ENCODE measurements at regions not wholly inside any gene's neighbourhood (a gene's known extent, or its start where the extent isn't known, plus 50 kb on each side); places are given as distances from the start of the nearest gene placed in this dataset.

- TF ChIP-seq, protein P1, sequence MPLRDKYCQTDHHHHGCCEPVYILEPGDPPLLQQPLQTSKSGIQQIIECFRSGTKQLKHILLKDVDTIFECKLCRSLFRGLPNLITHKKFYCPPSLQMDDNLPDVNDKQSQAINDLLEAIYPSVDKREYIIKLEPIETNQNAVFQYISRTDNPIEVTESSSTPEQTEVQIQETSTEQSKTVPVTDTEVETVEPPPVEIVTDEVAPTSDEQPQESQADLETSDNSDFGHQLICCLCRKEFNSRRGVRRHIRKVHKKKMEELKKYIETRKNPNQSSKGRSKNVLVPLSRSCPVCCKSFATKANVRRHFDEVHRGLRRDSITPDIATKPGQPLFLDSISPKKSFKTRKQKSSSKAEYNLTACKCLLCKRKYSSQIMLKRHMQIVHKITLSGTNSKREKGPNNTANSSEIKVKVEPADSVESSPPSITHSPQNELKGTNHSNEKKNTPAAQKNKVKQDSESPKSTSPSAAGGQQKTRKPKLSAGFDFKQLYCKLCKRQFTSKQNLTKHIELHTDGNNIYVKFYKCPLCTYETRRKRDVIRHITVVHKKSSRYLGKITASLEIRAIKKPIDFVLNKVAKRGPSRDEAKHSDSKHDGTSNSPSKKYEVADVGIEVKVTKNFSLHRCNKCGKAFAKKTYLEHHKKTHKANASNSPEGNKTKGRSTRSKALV (CRISPR knock-in tag; IDR thresholded peaks at IDR 0.05) = no peak
- TF ChIP-seq MAX (IDR thresholded peaks at IDR 0.05) (peak; percentile 95), TAF15 (IDR thresholded peaks at IDR 0.05; ENCODE audit: low read depth, low read length, poor library complexity, severe bottlenecking) (no peak), ZNF224 (CRISPR knock-in tag; IDR thresholded peaks at IDR 0.05) (peak; percentile 62; the same call in 1 of the 2 replicates), SP1 (IDR thresholded peaks at IDR 0.05) (no peak), SP1 (CRISPR knock-in tag; IDR thresholded peaks at IDR 0.05) (peak; percentile 36; the same call in 1 of the 2 replicates), ZBTB43 (CRISPR knock-in tag; conservative IDR thresholded peaks at IDR 0.05) (peak; percentile 49; the same call in 1 of the 2 replicates), TBP (CRISPR knock-in tag; IDR thresholded peaks at IDR 0.05) (no peak), NFRKB (IDR thresholded peaks at IDR 0.05) (no peak), THRA (CRISPR knock-in tag; IDR thresholded peaks at IDR 0.05; ENCODE audit: borderline replicate concordance) (peak; percentile 68; the same call in 1 of the 2 replicates), CCAR2 (optimal IDR thresholded peaks at IDR 0.05; ENCODE audit: low read depth, low read length) (no peak), MXI1 (IDR thresholded peaks at IDR 0.05; ENCODE audit: borderline replicate concordance, low read depth, low read length) (peak; percentile 87; the same call in 2 of the 3 replicates), ZNF772 (CRISPR knock-in tag; IDR thresholded peaks at IDR 0.05) (peak; percentile 97)
- TF ChIP-seq, protein P2, sequence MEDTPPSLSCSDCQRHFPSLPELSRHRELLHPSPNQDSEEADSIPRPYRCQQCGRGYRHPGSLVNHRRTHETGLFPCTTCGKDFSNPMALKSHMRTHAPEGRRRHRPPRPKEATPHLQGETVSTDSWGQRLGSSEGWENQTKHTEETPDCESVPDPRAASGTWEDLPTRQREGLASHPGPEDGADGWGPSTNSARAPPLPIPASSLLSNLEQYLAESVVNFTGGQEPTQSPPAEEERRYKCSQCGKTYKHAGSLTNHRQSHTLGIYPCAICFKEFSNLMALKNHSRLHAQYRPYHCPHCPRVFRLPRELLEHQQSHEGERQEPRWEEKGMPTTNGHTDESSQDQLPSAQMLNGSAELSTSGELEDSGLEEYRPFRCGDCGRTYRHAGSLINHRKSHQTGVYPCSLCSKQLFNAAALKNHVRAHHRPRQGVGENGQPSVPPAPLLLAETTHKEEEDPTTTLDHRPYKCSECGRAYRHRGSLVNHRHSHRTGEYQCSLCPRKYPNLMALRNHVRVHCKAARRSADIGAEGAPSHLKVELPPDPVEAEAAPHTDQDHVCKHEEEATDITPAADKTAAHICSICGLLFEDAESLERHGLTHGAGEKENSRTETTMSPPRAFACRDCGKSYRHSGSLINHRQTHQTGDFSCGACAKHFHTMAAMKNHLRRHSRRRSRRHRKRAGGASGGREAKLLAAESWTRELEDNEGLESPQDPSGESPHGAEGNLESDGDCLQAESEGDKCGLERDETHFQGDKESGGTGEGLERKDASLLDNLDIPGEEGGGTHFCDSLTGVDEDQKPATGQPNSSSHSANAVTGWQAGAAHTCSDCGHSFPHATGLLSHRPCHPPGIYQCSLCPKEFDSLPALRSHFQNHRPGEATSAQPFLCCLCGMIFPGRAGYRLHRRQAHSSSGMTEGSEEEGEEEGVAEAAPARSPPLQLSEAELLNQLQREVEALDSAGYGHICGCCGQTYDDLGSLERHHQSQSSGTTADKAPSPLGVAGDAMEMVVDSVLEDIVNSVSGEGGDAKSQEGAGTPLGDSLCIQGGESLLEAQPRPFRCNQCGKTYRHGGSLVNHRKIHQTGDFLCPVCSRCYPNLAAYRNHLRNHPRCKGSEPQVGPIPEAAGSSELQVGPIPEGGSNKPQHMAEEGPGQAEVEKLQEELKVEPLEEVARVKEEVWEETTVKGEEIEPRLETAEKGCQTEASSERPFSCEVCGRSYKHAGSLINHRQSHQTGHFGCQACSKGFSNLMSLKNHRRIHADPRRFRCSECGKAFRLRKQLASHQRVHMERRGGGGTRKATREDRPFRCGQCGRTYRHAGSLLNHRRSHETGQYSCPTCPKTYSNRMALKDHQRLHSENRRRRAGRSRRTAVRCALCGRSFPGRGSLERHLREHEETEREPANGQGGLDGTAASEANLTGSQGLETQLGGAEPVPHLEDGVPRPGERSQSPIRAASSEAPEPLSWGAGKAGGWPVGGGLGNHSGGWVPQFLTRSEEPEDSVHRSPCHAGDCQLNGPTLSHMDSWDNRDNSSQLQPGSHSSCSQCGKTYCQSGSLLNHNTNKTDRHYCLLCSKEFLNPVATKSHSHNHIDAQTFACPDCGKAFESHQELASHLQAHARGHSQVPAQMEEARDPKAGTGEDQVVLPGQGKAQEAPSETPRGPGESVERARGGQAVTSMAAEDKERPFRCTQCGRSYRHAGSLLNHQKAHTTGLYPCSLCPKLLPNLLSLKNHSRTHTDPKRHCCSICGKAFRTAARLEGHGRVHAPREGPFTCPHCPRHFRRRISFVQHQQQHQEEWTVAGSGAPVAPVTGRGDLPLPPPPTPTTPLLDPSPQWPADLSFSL (CRISPR knock-in tag; IDR thresholded peaks at IDR 0.05) = peak; percentile 18; the same call in 1 of the 2 replicates
- TF ChIP-seq, protein P3, sequence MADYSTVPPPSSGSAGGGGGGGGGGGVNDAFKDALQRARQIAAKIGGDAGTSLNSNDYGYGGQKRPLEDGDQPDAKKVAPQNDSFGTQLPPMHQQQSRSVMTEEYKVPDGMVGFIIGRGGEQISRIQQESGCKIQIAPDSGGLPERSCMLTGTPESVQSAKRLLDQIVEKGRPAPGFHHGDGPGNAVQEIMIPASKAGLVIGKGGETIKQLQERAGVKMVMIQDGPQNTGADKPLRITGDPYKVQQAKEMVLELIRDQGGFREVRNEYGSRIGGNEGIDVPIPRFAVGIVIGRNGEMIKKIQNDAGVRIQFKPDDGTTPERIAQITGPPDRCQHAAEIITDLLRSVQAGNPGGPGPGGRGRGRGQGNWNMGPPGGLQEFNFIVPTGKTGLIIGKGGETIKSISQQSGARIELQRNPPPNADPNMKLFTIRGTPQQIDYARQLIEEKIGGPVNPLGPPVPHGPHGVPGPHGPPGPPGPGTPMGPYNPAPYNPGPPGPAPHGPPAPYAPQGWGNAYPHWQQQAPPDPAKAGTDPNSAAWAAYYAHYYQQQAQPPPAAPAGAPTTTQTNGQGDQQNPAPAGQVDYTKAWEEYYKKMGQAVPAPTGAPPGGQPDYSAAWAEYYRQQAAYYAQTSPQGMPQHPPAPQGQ (CRISPR knock-in tag; IDR thresholded peaks at IDR 0.05; ENCODE audit: borderline replicate concordance) = 0 out of 2 replicates have a peak, but pooled peaks have one; percentile 64
Observed at GRCh38 chr2:120546048-120546864, 189.4 kb upstream of the GLI2 start (continued).
